HL-60 (cell line): ENCODE measurements at regions not wholly inside any gene's neighbourhood (a gene's known extent, or its start where the extent isn't known, plus 50 kb on each side); places are given as distances from the start of the nearest gene placed in this dataset.

Experiments used
- GABPA ChIP-seq: IDR thresholded peaks from 2 replicates; pipeline ENCODE4 v1.6.1; 2012; ENCODE audit warnings: low read depth
- POLR2AphosphoS5 ChIP-seq: IDR thresholded peaks from 2 replicates; pipeline ENCODE4 v1.6.1; 2012; ENCODE audit warnings: low read depth
- REST ChIP-seq: IDR thresholded peaks from 2 replicates; pipeline ENCODE4 v1.6.1; 2012; ENCODE audit warnings: low read depth; ENCODE audit not compliant: insufficient replicate concordance
- SPI1 ChIP-seq: IDR thresholded peaks from 2 replicates; pipeline ENCODE4 v1.6.1; 2012; ENCODE audit warnings: low read depth, mild to moderate bottlenecking, borderline replicate concordance
- TF ChIP-seq, protein P1 (sequence below): IDR thresholded peaks from one replicate; pipeline ENCODE4 v1.5.1; 2011; ENCODE audit warnings: low read length, control low read depth, inconsistent platforms; ENCODE audit not compliant: insufficient read depth

DNA sequence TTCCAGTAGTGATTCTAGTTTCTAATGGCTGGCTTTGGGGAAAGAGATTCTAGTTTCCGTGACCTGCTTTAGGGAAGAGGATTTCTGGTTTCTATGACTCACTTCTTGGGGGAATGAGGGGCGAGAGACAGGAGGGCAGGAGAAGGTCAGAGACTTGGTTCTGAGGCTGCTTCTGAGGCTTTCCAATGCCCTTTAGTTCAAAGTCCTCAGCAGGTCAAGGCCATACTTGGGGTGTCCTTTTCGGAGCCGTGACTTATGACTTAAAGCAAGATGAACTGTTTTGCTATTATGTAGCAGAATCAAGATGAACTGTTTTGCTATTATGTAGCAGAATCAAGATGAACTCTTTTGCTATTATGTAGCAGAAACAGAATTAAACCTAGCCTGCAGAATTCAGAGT is 52.2 kb upstream of the TLR3 start:
- no peak for TF ChIP-seq POLR2AphosphoS5
- TF ChIP-seq, protein P1, sequence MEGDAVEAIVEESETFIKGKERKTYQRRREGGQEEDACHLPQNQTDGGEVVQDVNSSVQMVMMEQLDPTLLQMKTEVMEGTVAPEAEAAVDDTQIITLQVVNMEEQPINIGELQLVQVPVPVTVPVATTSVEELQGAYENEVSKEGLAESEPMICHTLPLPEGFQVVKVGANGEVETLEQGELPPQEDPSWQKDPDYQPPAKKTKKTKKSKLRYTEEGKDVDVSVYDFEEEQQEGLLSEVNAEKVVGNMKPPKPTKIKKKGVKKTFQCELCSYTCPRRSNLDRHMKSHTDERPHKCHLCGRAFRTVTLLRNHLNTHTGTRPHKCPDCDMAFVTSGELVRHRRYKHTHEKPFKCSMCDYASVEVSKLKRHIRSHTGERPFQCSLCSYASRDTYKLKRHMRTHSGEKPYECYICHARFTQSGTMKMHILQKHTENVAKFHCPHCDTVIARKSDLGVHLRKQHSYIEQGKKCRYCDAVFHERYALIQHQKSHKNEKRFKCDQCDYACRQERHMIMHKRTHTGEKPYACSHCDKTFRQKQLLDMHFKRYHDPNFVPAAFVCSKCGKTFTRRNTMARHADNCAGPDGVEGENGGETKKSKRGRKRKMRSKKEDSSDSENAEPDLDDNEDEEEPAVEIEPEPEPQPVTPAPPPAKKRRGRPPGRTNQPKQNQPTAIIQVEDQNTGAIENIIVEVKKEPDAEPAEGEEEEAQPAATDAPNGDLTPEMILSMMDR: no peak
- TF ChIP-seq REST: no peak
- TF ChIP-seq GABPA: no peak
- TF ChIP-seq SPI1: no peak
